ENCODE measurements at regions not wholly inside any gene's neighbourhood (a gene's known extent, or its start where the extent isn't known, plus 50 kb on each side); places are given as distances from the start of the nearest gene placed in this dataset.

- no peak for ATAC-seq
- in situ Hi-C loops (cut with HindIII; ENCODE audit: low pct_unique_long_range_greater_than_20kb, low sequenced_read_pairs) (no loop called here), intact Hi-C loops (cut with micrococcal nuclease; ENCODE audit: unreplicated experiment) (no loop called here)
- no peaks in the 10 kb centered on the region for H3K9me3 ChIP-seq (ENCODE audit: control insufficient read depth, insufficient read depth, low read depth, low read length)
- no peak for TF ChIP-seq SIN3A (IDR thresholded peaks at IDR 0.05; ENCODE audit: borderline replicate concordance, insufficient read depth, low read depth, low read length)
- TF ChIP-seq REST (IDR thresholded peaks at IDR 0.05; ENCODE audit: insufficient read depth in 1 of 2, low read depth in 2 of 2, low read length in 1 of 2) = no peak
- no peak for TF ChIP-seq CTCF (IDR thresholded peaks at IDR 0.05)
- no peak for TF ChIP-seq POLR2AphosphoS5 (IDR thresholded peaks at IDR 0.05; ENCODE audit: low read depth, low read length)
- no peak for TF ChIP-seq TCF7L2 (IDR thresholded peaks at IDR 0.05; ENCODE audit: low read depth, low read length)
- ChIA-PET POLR2A (no interaction called here), CTCF (no interaction called here)
- no peak for DNase-seq (ENCODE audit: low read depth, low spot score)
- H3K4me1 ChIP-seq (ENCODE audit: control insufficient read depth, insufficient read depth, low read length) = no peaks in the 10 kb centered on the region
- H3K27me3 ChIP-seq (ENCODE audit: control insufficient read depth, insufficient read depth, low read length) = no peaks in the 10 kb centered on the region
- no peak overlapping the region for H3K27ac ChIP-seq (ENCODE audit: low read length)
- no TSS peak for BruUV-seq (replicated peaks)
- H3K36me3 ChIP-seq (ENCODE audit: control insufficient read depth, insufficient read depth, low read length) = no peaks in the 10 kb centered on the region
- H3K4me3 ChIP-seq (ENCODE audit: low read depth in 2 of 2, low read length in 2 of 2) = no peak overlapping the region
Measured at GRCh38 chr9:29311221-29311620, 1737.9 kb upstream of the C9orf72 start.

- in situ Hi-C loops (cut with HindIII; ENCODE audit: low pct_unique_long_range_greater_than_20kb, low sequenced_read_pairs) (no loop called here), intact Hi-C loops (cut with micrococcal nuclease; ENCODE audit: unreplicated experiment) (no loop called here)
- H3K9me3 ChIP-seq (ENCODE audit: control insufficient read depth, insufficient read depth, low read depth, low read length) = no peaks in the 10 kb centered on the region
- DNase-seq (ENCODE audit: low read depth, low spot score) (no peak), ATAC-seq (no peak)
- H3K27ac ChIP-seq (ENCODE audit: low read length) = no peak overlapping the region
- TF ChIP-seq REST (IDR thresholded peaks at IDR 0.05; ENCODE audit: insufficient read depth in 1 of 2, low read depth in 2 of 2, low read length in 1 of 2) (no peak), CTCF (IDR thresholded peaks at IDR 0.05) (no peak), POLR2AphosphoS5 (IDR thresholded peaks at IDR 0.05; ENCODE audit: low read depth, low read length) (no peak), TCF7L2 (IDR thresholded peaks at IDR 0.05; ENCODE audit: low read depth, low read length) (no peak), SIN3A (IDR thresholded peaks at IDR 0.05; ENCODE audit: borderline replicate concordance, insufficient read depth, low read depth, low read length) (no peak)
- CTCF ChIA-PET = no interaction called here
- no TSS peak for BruUV-seq (replicated peaks)
- no peak overlapping the region for H3K4me3 ChIP-seq (ENCODE audit: low read depth in 2 of 2, low read length in 2 of 2)
- no peaks in the 10 kb centered on the region for H3K36me3 ChIP-seq (ENCODE audit: control insufficient read depth, insufficient read depth, low read length)
- H3K27me3 ChIP-seq (ENCODE audit: control insufficient read depth, insufficient read depth, low read length) = no peaks in the 10 kb centered on the region
- POLR2A ChIA-PET = no interaction called here
- H3K4me1 ChIP-seq (ENCODE audit: control insufficient read depth, insufficient read depth, low read length) = no peaks in the 10 kb centered on the region
Measured at GRCh38 chr9:29312327-29312726, 1739.0 kb upstream of the C9orf72 start.
